Ramos (cell line): ENCODE measurements at regions not wholly inside any gene's neighbourhood (a gene's known extent, or its start where the extent isn't known, plus 50 kb on each side); places are given as distances from the start of the nearest gene placed in this dataset.

Experiments
- in situ Hi-C: fragments of 300-500 bp; cut with MboI; formaldehyde crosslinking; loops from one replicate; pipeline ENCODE4 v1.14.3; 2022; ENCODE audit warnings: low sequenced_read_pairs; ENCODE audit not compliant: unreplicated experiment

GRCh38 chr16:52812678-52813556, 239.8 kb downstream of the CHD9NB start:
- in situ Hi-C loops = no loop called here

GRCh38 chr16:52805559-52806168, 247.0 kb downstream of the CHD9NB start:
- in situ Hi-C loops = no loop called here

GRCh38 chr16:52800432-52800831, 252.3 kb downstream of the CHD9NB start:
- in situ Hi-C loops = no loop called here

- in situ Hi-C loops = no loop called here
Measured at GRCh38 chr16:52799149-52799548, 252.2 kb upstream of the TOX3 start.

GRCh38 chr16:52787709-52788108, 240.8 kb upstream of the TOX3 start:
- in situ Hi-C loops = no loop called here

GRCh38 chr16:52786091-52786490, 239.1 kb upstream of the TOX3 start:
- in situ Hi-C loops = no loop called here

GRCh38 chr16:52785653-52786052, 238.7 kb upstream of the TOX3 start:
- in situ Hi-C loops = no loop called here

GRCh38 chr16:52783616-52784015, 236.7 kb upstream of the TOX3 start:
- in situ Hi-C loops = no loop called here

- in situ Hi-C loops = no loop called here
Measured at GRCh38 chr16:52781005-52781630, 234.2 kb upstream of the TOX3 start.

- in situ Hi-C loops = no loop called here
Measured at GRCh38 chr16:52773026-52773425, 226.1 kb upstream of the TOX3 start.

- in situ Hi-C loops = no loop called here
Measured at GRCh38 chr16:52770828-52771227, 223.9 kb upstream of the TOX3 start.

GRCh38 chr16:52758473-52758855, 211.5 kb upstream of the TOX3 start:
- in situ Hi-C loops = no loop called here

- in situ Hi-C loops = no loop called here
Measured at GRCh38 chr16:52757746-52758472, 211.0 kb upstream of the TOX3 start.

- in situ Hi-C loops = no loop called here
Measured at GRCh38 chr16:52756812-52757517, 210.0 kb upstream of the TOX3 start.

GRCh38 chr16:52755396-52755795, 208.5 kb upstream of the TOX3 start:
- in situ Hi-C loops = no loop called here

- in situ Hi-C loops = no loop called here
Measured at GRCh38 chr16:52751035-52751434, 204.1 kb upstream of the TOX3 start.

- in situ Hi-C loops = no loop called here
Measured at GRCh38 chr16:52748741-52749140, 201.8 kb upstream of the TOX3 start.

GRCh38 chr16:52747088-52747595, 200.2 kb upstream of the TOX3 start:
- in situ Hi-C loops = no loop called here

GRCh38 chr16:52743707-52744106, 196.8 kb upstream of the TOX3 start:
- in situ Hi-C loops = no loop called here

- in situ Hi-C loops = no loop called here
Measured at GRCh38 chr16:52742608-52743170, 195.7 kb upstream of the TOX3 start.
